A673 (cell line): ENCODE measurements at regions not wholly inside any gene's neighbourhood (a gene's known extent, or its start where the extent isn't known, plus 50 kb on each side); places are given as distances from the start of the nearest gene placed in this dataset.
"Not testable (repeated sequence)": the region's sequence is repeated elsewhere in the genome, so short reads cannot be mapped to it uniquely, and the experiment has no call there.

ENCODE experiments used
- CTCF ChIP-seq: fragments of 300-800, 200-600 bp; sonication (generic); conservative IDR thresholded peaks from 2 replicates; pipeline ENCODE4 v1.5.1; 2017; ENCODE audit warnings: low read depth, mild to moderate bottlenecking, antibody characterized with exemption, low read length, moderate library complexity, mixed read lengths
- EZH2 ChIP-seq: fragments of 200-600 bp; sonication (generic); IDR thresholded peaks from 2 replicates; pipeline ENCODE4 v1.6.1; 2017; ENCODE audit warnings: borderline replicate concordance, low read depth, mild to moderate bottlenecking, mixed read lengths, antibody characterized with exemption, low read length; ENCODE audit not compliant: poor library complexity, severe bottlenecking

- not testable (repeated sequence) for TF ChIP-seq CTCF, EZH2
These were observed 408.3 kb downstream of the BMP2 start for GRCh38 chr20:7175827-7176226.
